ENCODE measurements at regions not wholly inside any gene's neighbourhood (a gene's known extent, or its start where the extent isn't known, plus 50 kb on each side); places are given as distances from the start of the nearest gene placed in this dataset.

GRCh38 chr18:39675368-39675767 lies 2109.8 kb upstream of the CELF4 start:
- no peak for DNase-seq
- Histone ChIP-seq H3K9me3 (no peaks in the 10 kb centered on the region), H3K27me3 (no peaks in the 10 kb centered on the region), H3K4me3 (no peak overlapping the region), H3K4me1 (no peaks in the 10 kb centered on the region), H3K27ac (no peak overlapping the region), H3K36me3 (ENCODE audit: low read depth, missing control alignments) (no peaks in the 10 kb centered on the region)
- intact Hi-C loops (cut with DNase I; ENCODE audit: low total_unique reads), result no loop called here
- WGBS, 2 donors, result 32 to 69% methylated on average over 3 of the region's 3 CpGs
- TF ChIP-seq, protein P1, sequence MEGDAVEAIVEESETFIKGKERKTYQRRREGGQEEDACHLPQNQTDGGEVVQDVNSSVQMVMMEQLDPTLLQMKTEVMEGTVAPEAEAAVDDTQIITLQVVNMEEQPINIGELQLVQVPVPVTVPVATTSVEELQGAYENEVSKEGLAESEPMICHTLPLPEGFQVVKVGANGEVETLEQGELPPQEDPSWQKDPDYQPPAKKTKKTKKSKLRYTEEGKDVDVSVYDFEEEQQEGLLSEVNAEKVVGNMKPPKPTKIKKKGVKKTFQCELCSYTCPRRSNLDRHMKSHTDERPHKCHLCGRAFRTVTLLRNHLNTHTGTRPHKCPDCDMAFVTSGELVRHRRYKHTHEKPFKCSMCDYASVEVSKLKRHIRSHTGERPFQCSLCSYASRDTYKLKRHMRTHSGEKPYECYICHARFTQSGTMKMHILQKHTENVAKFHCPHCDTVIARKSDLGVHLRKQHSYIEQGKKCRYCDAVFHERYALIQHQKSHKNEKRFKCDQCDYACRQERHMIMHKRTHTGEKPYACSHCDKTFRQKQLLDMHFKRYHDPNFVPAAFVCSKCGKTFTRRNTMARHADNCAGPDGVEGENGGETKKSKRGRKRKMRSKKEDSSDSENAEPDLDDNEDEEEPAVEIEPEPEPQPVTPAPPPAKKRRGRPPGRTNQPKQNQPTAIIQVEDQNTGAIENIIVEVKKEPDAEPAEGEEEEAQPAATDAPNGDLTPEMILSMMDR (IDR thresholded peaks at IDR 0.05), result no peak
- no peak for TF ChIP-seq POLR2A (IDR thresholded peaks at IDR 0.05)

GRCh38 chr18:39672171-39672570 lies 2106.6 kb upstream of the CELF4 start:
- no peak for DNase-seq
- H3K27me3 ChIP-seq, result no peaks in the 10 kb centered on the region
- no peaks in the 10 kb centered on the region for H3K36me3 ChIP-seq (ENCODE audit: low read depth, missing control alignments)
- H3K9me3 ChIP-seq, result no peaks in the 10 kb centered on the region
- TF ChIP-seq POLR2A (IDR thresholded peaks at IDR 0.05), result no peak
- TF ChIP-seq, protein P1 (IDR thresholded peaks at IDR 0.05), result no peak
- intact Hi-C loops (cut with DNase I; ENCODE audit: low total_unique reads), result no loop called here
- no peak overlapping the region for H3K4me3 ChIP-seq
- H3K27ac ChIP-seq, result no peak overlapping the region
- no peaks in the 10 kb centered on the region for H3K4me1 ChIP-seq
- 89 to 93% methylated on average over 3 of the region's 3 CpGs for WGBS, 2 donors

- TF ChIP-seq, protein P1 (IDR thresholded peaks at IDR 0.05), result no peak
- no peak for TF ChIP-seq POLR2A (IDR thresholded peaks at IDR 0.05)
- H3K4me1 ChIP-seq, result no peaks in the 10 kb centered on the region
- intact Hi-C loops (cut with DNase I; ENCODE audit: low total_unique reads), result no loop called here
- no peaks in the 10 kb centered on the region for H3K9me3 ChIP-seq
- H3K36me3 ChIP-seq (ENCODE audit: low read depth, missing control alignments), result no peaks in the 10 kb centered on the region
- DNase-seq, result no peak
- H3K27ac ChIP-seq, result no peak overlapping the region
- H3K4me3 ChIP-seq, result no peak overlapping the region
- no peaks in the 10 kb centered on the region for H3K27me3 ChIP-seq
These were observed 2102.3 kb upstream of the CELF4 start for GRCh38 chr18:39667905-39668304.

- H3K9me3 ChIP-seq, result no peaks in the 10 kb centered on the region
- no peaks in the 10 kb centered on the region for H3K27me3 ChIP-seq
- no peaks in the 10 kb centered on the region for H3K4me1 ChIP-seq
- no peak overlapping the region for H3K27ac ChIP-seq
- H3K36me3 ChIP-seq (ENCODE audit: low read depth, missing control alignments), result no peaks in the 10 kb centered on the region
- intact Hi-C loops (cut with DNase I; ENCODE audit: low total_unique reads), result no loop called here
- WGBS, 2 donors, result 85 to 86% methylated on average over 2 of the region's 2 CpGs
- H3K4me3 ChIP-seq, result no peak overlapping the region
- DNase-seq, result no peak
- TF ChIP-seq POLR2A (IDR thresholded peaks at IDR 0.05), result no peak
- TF ChIP-seq, protein P1 (IDR thresholded peaks at IDR 0.05), result no peak
These were observed 2100.9 kb upstream of the CELF4 start for GRCh38 chr18:39666541-39666940.

DNA sequence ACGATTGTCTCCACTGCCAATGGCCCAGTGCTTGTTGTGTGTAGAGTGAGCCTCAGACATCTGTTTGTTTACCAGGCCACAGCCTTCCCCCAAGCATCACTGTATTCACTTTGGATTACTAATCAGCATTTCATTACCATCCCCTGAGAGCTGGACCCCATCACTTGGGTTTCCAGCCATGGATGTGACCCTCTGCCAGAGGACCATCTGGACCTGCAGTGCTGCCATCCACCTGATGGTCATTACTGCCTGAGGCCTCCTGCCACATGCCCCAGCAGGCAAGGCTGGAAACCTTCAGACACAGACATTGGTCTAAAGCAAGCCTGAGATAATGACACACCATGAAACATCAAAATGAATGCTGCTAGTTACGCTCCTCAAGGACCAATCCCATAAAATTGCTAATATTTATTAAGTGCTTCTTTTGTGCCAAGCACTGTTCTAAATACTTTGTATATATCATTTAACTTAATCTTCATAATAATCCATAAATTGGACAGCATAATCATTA lies 2096.3 kb upstream of the CELF4 start:
- intact Hi-C loops (cut with DNase I; ENCODE audit: low total_unique reads), result no loop called here
- Histone ChIP-seq H3K4me3 (no peak overlapping the region), H3K36me3 (ENCODE audit: low read depth, missing control alignments) (no peaks in the 10 kb centered on the region), H3K27me3 (no peaks in the 10 kb centered on the region), H3K27ac (no peak overlapping the region), H3K4me1 (no peaks in the 10 kb centered on the region), H3K9me3 (no peaks in the 10 kb centered on the region)
- TF ChIP-seq, protein P1 (IDR thresholded peaks at IDR 0.05), result no peak
- TF ChIP-seq POLR2A (IDR thresholded peaks at IDR 0.05), result no peak
- no peak for DNase-seq
- 93 to 96% methylated on average over 2 of the region's 2 CpGs for WGBS, 2 donors

All from testis (tissue), 2 donors.